ENCODE measurements at regions not wholly inside any gene's neighbourhood (a gene's known extent, or its start where the extent isn't known, plus 50 kb on each side); places are given as distances from the start of the nearest gene placed in this dataset.

- no peak for TF ChIP-seq GATA3 (IDR thresholded peaks at IDR 0.05; ENCODE audit: low read depth, low read length)
Measured at GRCh38 chr5:81850501-81851357, 99.8 kb upstream of the SSBP2 start.

GRCh38 chr5:81849770-81850367 lies 99.0 kb upstream of the SSBP2 start:
- TF ChIP-seq GATA2 (IDR thresholded peaks at IDR 0.05; ENCODE audit: low read depth, low read length) (peak; percentile 50; the same call in 1 of the 2 replicates), GATA3 (IDR thresholded peaks at IDR 0.05; ENCODE audit: low read depth, low read length) (no peak)

- no peak for TF ChIP-seq GATA3 (IDR thresholded peaks at IDR 0.05; ENCODE audit: low read depth, low read length)
- TF ChIP-seq GATA2 (IDR thresholded peaks at IDR 0.05; ENCODE audit: low read depth, low read length), result no peak
Measured at GRCh38 chr5:81848362-81848880, 97.5 kb upstream of the SSBP2 start.

GRCh38 chr5:81846301-81846700 lies 95.4 kb upstream of the SSBP2 start:
- TF ChIP-seq GATA3 (IDR thresholded peaks at IDR 0.05; ENCODE audit: low read depth, low read length), result no peak
- TF ChIP-seq GATA2 (IDR thresholded peaks at IDR 0.05; ENCODE audit: low read depth, low read length), result no peak

GRCh38 chr5:81843845-81844244 lies 92.9 kb upstream of the SSBP2 start:
- TF ChIP-seq GATA3 (IDR thresholded peaks at IDR 0.05; ENCODE audit: low read depth, low read length), result no peak
- TF ChIP-seq GATA2 (IDR thresholded peaks at IDR 0.05; ENCODE audit: low read depth, low read length), result no peak

- TF ChIP-seq GATA2 (IDR thresholded peaks at IDR 0.05; ENCODE audit: low read depth, low read length), result no peak
- no peak for TF ChIP-seq GATA3 (IDR thresholded peaks at IDR 0.05; ENCODE audit: low read depth, low read length)
Measured at GRCh38 chr5:81842795-81843398, 92.0 kb upstream of the SSBP2 start.

GRCh38 chr5:81839034-81839433 lies 88.1 kb upstream of the SSBP2 start:
- no peak for TF ChIP-seq GATA2 (IDR thresholded peaks at IDR 0.05; ENCODE audit: low read depth, low read length)

- no peak for TF ChIP-seq GATA3 (IDR thresholded peaks at IDR 0.05; ENCODE audit: low read depth, low read length)
- TF ChIP-seq GATA2 (IDR thresholded peaks at IDR 0.05; ENCODE audit: low read depth, low read length), result no peak
Measured at GRCh38 chr5:81838307-81838906, 87.5 kb upstream of the SSBP2 start.

- TF ChIP-seq GATA2 (IDR thresholded peaks at IDR 0.05; ENCODE audit: low read depth, low read length) (no peak), GATA3 (IDR thresholded peaks at IDR 0.05; ENCODE audit: low read depth, low read length) (no peak)
Measured at GRCh38 chr5:81837667-81838306, 86.9 kb upstream of the SSBP2 start.

- peak; percentile 91 for TF ChIP-seq GATA3 (IDR thresholded peaks at IDR 0.05; ENCODE audit: low read depth, low read length)
- peak; percentile 80; the same call in 1 of the 2 replicates for TF ChIP-seq GATA2 (IDR thresholded peaks at IDR 0.05; ENCODE audit: low read depth, low read length)
Measured at GRCh38 chr5:81835814-81836367, 85.0 kb upstream of the SSBP2 start.

- TF ChIP-seq GATA2 (IDR thresholded peaks at IDR 0.05; ENCODE audit: low read depth, low read length) (no peak), GATA3 (IDR thresholded peaks at IDR 0.05; ENCODE audit: low read depth, low read length) (no peak)
Measured at GRCh38 chr5:81834021-81834660, 83.2 kb upstream of the SSBP2 start.

- TF ChIP-seq GATA2 (IDR thresholded peaks at IDR 0.05; ENCODE audit: low read depth, low read length), result no peak
Measured at GRCh38 chr5:81830596-81830995, 79.7 kb upstream of the SSBP2 start.

- TF ChIP-seq GATA2 (IDR thresholded peaks at IDR 0.05; ENCODE audit: low read depth, low read length) (no peak), GATA3 (IDR thresholded peaks at IDR 0.05; ENCODE audit: low read depth, low read length) (no peak)
Measured at GRCh38 chr5:81829242-81829641, 78.3 kb upstream of the SSBP2 start.
